ENCODE measurements at regions not wholly inside any gene's neighbourhood (a gene's known extent, or its start where the extent isn't known, plus 50 kb on each side); places are given as distances from the start of the nearest gene placed in this dataset.
A peak's percentile ranks its signal among the peaks of the same experiment; 100 is the strongest.

GRCh38 chr15:70196372-70197316 lies 98.9 kb upstream of the TLE3 start:
- no peak for DNase-seq

- peak; percentile 45 for DNase-seq
Measured at GRCh38 chr15:70195587-70196305, 98.0 kb upstream of the TLE3 start.

- no peak for DNase-seq
Measured at GRCh38 chr15:70195171-70195570, 97.5 kb upstream of the TLE3 start.

- no peak for DNase-seq
Measured at GRCh38 chr15:70194266-70194665, 96.5 kb upstream of the TLE3 start.

DNA sequence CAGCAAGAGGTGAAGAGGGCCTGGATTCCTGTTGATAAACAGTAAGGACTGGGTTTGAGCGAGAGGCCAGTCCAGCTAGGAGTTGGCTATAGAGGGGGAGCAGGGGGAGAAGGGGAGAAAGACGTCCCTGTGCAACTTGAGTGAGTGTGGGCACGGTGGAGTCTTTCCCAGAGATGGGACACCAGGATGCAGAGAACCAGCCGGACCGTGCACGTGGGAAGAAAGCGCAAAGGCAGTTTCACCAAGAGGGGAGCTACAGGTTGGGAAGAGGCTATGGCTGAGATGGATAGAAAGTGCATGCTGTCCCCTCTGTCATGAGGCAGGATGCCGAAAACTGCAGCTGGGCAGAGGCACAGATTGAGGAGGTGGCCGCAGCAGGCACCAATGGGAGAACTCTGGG lies 96.0 kb upstream of the TLE3 start:
- no peak for DNase-seq

DNA sequence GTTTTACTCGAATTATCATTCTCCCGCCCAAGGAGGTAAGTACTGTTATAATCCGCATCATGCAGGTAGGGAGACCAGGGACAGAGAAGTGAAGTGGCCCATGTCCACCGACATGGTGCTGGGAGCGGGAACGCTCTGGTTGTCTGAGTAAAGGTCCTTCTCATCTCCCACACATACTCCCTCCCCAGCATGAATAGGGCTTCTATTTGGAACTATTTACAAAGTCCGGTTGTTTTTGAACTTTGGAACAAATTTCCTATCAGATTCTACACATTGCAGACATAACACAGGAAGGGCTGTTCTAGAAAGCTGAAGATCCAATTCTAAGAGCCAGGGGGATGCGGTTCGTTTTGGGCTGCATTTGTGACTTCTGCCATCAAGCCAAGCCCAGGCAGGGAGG lies 94.8 kb upstream of the TLE3 start:
- DNase-seq: no peak

- no peak for DNase-seq
Measured at GRCh38 chr15:70192041-70192440, 94.3 kb upstream of the TLE3 start.

DNA sequence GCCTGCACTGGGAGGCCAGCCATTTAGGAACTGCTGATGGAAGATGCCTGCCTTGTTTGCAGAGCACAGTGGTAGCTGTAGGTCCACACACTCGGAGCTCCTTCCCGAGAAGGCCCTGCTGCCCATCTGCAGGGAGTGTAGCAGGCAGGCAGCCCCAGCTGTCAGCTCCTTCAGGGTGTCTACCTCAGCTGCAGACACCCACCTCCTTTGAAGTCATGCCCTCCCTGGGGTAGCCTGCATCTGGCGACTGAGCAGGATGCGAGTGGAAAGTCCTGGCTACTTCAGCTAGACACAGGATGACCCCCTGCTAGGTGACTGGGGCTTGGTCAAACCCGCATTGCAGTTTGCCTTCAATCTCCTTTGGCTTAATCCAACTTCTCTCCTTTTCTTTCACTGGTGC lies 93.2 kb upstream of the TLE3 start:
- DNase-seq: no peak

GRCh38 chr15:70189826-70190695 lies 92.3 kb upstream of the TLE3 start:
- DNase-seq: no peak

- no peak for DNase-seq
Measured at GRCh38 chr15:70188286-70188685, 90.6 kb upstream of the TLE3 start.

DNA sequence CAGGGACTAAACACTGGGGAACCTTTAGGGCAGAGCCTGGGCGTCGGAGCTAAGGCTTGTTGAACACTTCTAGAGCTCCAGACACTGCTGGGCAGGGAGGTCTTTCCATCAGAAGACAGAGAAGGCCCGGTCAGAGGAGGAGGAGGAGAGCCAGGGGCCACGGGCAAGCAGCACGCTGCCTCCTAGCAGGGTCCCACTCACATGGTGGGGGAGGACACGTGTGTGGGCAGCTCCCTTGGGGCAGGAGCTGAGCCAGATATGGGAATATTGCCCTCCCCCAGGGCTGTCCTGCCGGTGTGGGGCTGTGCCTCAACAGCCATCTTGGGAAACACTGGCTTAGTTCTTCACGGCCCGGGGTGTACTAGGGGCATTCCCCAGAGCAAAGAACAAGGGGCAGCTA lies 89.6 kb upstream of the TLE3 start:
- no peak for DNase-seq

- DNase-seq: no peak
Measured at GRCh38 chr15:70186152-70186551, 88.4 kb upstream of the TLE3 start.

GRCh38 chr15:70185251-70185711 lies 87.6 kb upstream of the TLE3 start:
- peak; percentile 15 for DNase-seq

GRCh38 chr15:70182858-70183695 lies 85.4 kb upstream of the TLE3 start:
- no peak for DNase-seq

DNA sequence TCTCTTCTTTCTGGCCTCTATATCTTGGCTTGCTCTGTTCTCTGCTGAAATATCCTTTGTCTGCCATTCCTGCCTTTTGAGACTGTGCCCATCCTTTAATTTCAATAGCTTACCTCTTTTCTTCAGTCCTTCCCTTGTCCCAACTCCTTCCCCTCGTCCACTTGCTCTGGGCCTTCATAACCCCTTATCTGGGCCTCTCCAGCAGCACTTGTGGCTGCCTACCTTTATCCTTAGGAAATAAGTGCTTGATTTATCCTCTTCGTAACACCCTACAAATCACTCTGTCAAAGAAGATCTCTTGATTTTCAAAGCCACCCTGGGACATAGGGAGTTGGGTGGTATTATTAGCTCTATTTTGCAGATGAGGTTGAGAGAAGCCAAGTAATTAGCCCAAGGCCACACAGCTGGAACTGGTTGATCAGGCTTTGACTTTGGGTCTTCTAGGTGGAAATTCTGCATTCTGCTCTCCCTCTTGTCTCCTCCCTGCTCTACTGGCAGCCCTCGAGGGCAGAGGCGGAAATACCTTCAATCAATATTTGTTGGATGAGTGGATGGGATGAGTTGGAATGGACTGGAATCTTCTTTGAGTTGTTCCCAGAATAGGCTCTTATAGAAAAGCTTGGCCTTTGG lies 84.0 kb upstream of the TLE3 start:
- DNase-seq: no peak

- DNase-seq: no peak
Measured at GRCh38 chr15:70180186-70180875, 82.6 kb upstream of the TLE3 start.

DNA sequence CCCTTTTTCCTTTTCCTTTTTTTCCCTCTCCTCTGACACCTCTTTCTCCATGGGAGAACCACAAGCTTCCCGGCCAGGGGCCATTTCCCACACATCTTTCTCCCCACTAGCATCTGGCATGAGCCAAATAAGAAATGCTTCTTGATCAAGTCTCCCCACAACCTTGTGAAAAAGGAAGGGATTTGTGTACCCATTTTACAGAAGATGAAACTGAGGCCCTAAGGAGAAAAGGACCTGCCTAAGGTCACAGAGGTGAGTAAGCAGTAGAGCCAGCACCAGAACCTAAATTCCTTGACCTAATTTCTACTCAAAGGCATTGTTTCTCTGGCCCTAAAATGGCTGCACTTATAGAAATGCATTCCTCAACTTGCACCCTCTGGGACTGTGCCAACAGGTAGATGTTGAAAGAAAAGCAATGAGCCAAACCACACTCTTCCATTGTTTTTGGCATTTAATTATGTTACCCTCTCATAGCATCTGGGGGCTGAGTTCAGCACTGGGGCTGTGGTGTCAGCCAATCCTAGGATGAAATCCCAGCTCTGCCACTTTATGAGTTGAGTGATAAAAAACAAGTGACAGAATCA lies 81.7 kb upstream of the TLE3 start:
- no peak for DNase-seq

- no peak for DNase-seq
Measured at GRCh38 chr15:70178335-70179084, 80.8 kb upstream of the TLE3 start.

- DNase-seq: no peak
Measured at GRCh38 chr15:70172566-70173225, 75.0 kb upstream of the TLE3 start.
